Activated CD4-positive, alpha-beta T cell treated with anti-CD3 and anti-CD28 coated beads, Interleukin-2, amount 10 ng/mL, durations not matched to agents 24 days and 14 days (primary cell): ENCODE measurements at regions not wholly inside any gene's neighbourhood (a gene's known extent, or its start where the extent isn't known, plus 50 kb on each side); places are given as distances from the start of the nearest gene placed in this dataset.
"Not testable (repeated sequence)": the region's sequence is repeated elsewhere in the genome, so short reads cannot be mapped to it uniquely, and the experiment has no call there.

Experiments used
- DNase-seq: peaks from one replicate; pipeline ENCODE4 v3.0.0; 2022
- H3K27ac Mint-ChIP-seq: one replicate; pipeline ENCODE4 v1.8.0; 2022; ENCODE audit warnings: mild to moderate bottlenecking, mixed read lengths
- H3K27me3 Mint-ChIP-seq: one replicate; pipeline ENCODE4 v1.8.0; 2022; ENCODE audit warnings: mixed read lengths
- H3K36me3 Mint-ChIP-seq: one replicate; pipeline ENCODE4 v1.8.0; 2022; ENCODE audit warnings: low read depth, mild to moderate bottlenecking, mixed read lengths
- H3K4me1 Mint-ChIP-seq: one replicate; pipeline ENCODE4 v1.8.0; 2021; ENCODE audit warnings: mixed read lengths
- H3K4me3 Mint-ChIP-seq: one replicate; pipeline ENCODE4 v1.8.0; 2022; ENCODE audit warnings: mild to moderate bottlenecking, moderate library complexity, mixed read lengths
- H3K9me3 Mint-ChIP-seq: one replicate; pipeline ENCODE4 v1.8.0; 2021; ENCODE audit warnings: mixed read lengths
- intact Hi-C: fragments of 100-400 bp; cut with micrococcal nuclease; formaldehyde crosslinking; loops from one replicate; pipeline ENCODE4 v1.15.1; 2023

GRCh38 chr5:29485333-29485732 is 1708.2 kb upstream of the CDH6 start:
- H3K27ac Mint-ChIP-seq: no peak overlapping the region
- DNase-seq: no peak
- no peak overlapping the region for H3K4me3 Mint-ChIP-seq
- H3K36me3 Mint-ChIP-seq: no peaks in the 10 kb centered on the region
- no peaks in the 10 kb centered on the region for H3K4me1 Mint-ChIP-seq
- intact Hi-C loops: no loop called here
- H3K9me3 Mint-ChIP-seq: peaks cover 5% of the 10 kb centered on the region
- H3K27me3 Mint-ChIP-seq: no peaks in the 10 kb centered on the region

GRCh38 chr5:29469581-29469980 is 1723.9 kb upstream of the CDH6 start:
- no peak overlapping the region for H3K4me3 Mint-ChIP-seq
- H3K4me1 Mint-ChIP-seq: no peaks in the 10 kb centered on the region
- H3K27me3 Mint-ChIP-seq: no peaks in the 10 kb centered on the region
- intact Hi-C loops: no loop called here
- no peak overlapping the region for H3K27ac Mint-ChIP-seq
- H3K9me3 Mint-ChIP-seq: peaks cover 7% of the 10 kb centered on the region
- DNase-seq: no peak
- no peaks in the 10 kb centered on the region for H3K36me3 Mint-ChIP-seq

GRCh38 chr5:29462241-29462640 is 1731.2 kb upstream of the CDH6 start:
- Mint-ChIP-seq H3K4me3 (no peak overlapping the region), H3K4me1 (no peaks in the 10 kb centered on the region), H3K27ac (no peak overlapping the region), H3K9me3 (peaks cover 5% of the 10 kb centered on the region), H3K36me3 (no peaks in the 10 kb centered on the region), H3K27me3 (no peaks in the 10 kb centered on the region)
- intact Hi-C loops: no loop called here
- DNase-seq: no peak

GRCh38 chr5:29460971-29461559 is 1732.4 kb upstream of the CDH6 start:
- H3K4me3 Mint-ChIP-seq: no peak overlapping the region

GRCh38 chr5:29451004-29451403 is 1742.5 kb upstream of the CDH6 start:
- intact Hi-C loops, H3K27ac Mint-ChIP-seq, H3K4me3 Mint-ChIP-seq, H3K4me1 Mint-ChIP-seq, H3K27me3 Mint-ChIP-seq, DNase-seq, H3K36me3 Mint-ChIP-seq: not testable (repeated sequence)
- peaks cover 12% of the 10 kb centered on the region for H3K9me3 Mint-ChIP-seq

More at GRCh38 chr5:29460971-29461559, 1732.4 kb upstream of the CDH6 start:
- no peaks in the 10 kb centered on the region for H3K36me3 Mint-ChIP-seq
- no peak for DNase-seq
- H3K4me1 Mint-ChIP-seq: no peaks in the 10 kb centered on the region
- intact Hi-C loops: no loop called here
- H3K9me3 Mint-ChIP-seq: no peaks in the 10 kb centered on the region
- H3K27ac Mint-ChIP-seq: no peak overlapping the region
- no peaks in the 10 kb centered on the region for H3K27me3 Mint-ChIP-seq

- Mint-ChIP-seq H3K27me3 (no peaks in the 10 kb centered on the region), H3K4me1 (no peaks in the 10 kb centered on the region), H3K9me3 (no peaks in the 10 kb centered on the region), H3K4me3 (no peak overlapping the region), H3K27ac (no peak overlapping the region), H3K36me3 (no peaks in the 10 kb centered on the region)
- intact Hi-C loops: no loop called here
- no peak for DNase-seq
These were observed 1778.8 kb upstream of the CDH6 start for GRCh38 chr5:29414681-29415080.

GRCh38 chr5:29412979-29413378 is 1780.5 kb upstream of the CDH6 start:
- no peak overlapping the region for H3K27ac Mint-ChIP-seq
- intact Hi-C loops: no loop called here

GRCh38 chr5:29402270-29402669 is 1791.2 kb upstream of the CDH6 start:
- Mint-ChIP-seq H3K27ac (no peak overlapping the region), H3K4me1 (no peaks in the 10 kb centered on the region), H3K9me3 (peaks cover 19% of the 10 kb centered on the region), H3K4me3 (no peak overlapping the region), H3K36me3 (no peaks in the 10 kb centered on the region), H3K27me3 (no peaks in the 10 kb centered on the region)
- no peak for DNase-seq
- intact Hi-C loops: no loop called here

More at GRCh38 chr5:29412979-29413378, 1780.5 kb upstream of the CDH6 start:
- H3K27me3 Mint-ChIP-seq: no peaks in the 10 kb centered on the region
- no peaks in the 10 kb centered on the region for H3K36me3 Mint-ChIP-seq
- no peaks in the 10 kb centered on the region for H3K4me1 Mint-ChIP-seq
- no peak for DNase-seq
- H3K9me3 Mint-ChIP-seq: no peaks in the 10 kb centered on the region
- no peak overlapping the region for H3K4me3 Mint-ChIP-seq

GRCh38 chr5:29389993-29390392 is 1803.5 kb upstream of the CDH6 start:
- Mint-ChIP-seq H3K36me3 (no peaks in the 10 kb centered on the region), H3K4me1 (no peaks in the 10 kb centered on the region), H3K9me3 (peaks cover 19% of the 10 kb centered on the region), H3K27me3 (no peaks in the 10 kb centered on the region), H3K4me3 (no peak overlapping the region), H3K27ac (no peak overlapping the region)
- intact Hi-C loops: no loop called here
- no peak for DNase-seq

- peaks cover 21% of the 10 kb centered on the region for H3K9me3 Mint-ChIP-seq
- no peaks in the 10 kb centered on the region for H3K27me3 Mint-ChIP-seq
These were observed 1806.1 kb upstream of the CDH6 start for GRCh38 chr5:29387384-29387783.

GRCh38 chr5:29382780-29383179 is 1810.7 kb upstream of the CDH6 start:
- intact Hi-C loops: no loop called here
- no peak overlapping the region for H3K4me3 Mint-ChIP-seq
- H3K27ac Mint-ChIP-seq: no peak overlapping the region

More at GRCh38 chr5:29387384-29387783, 1806.1 kb upstream of the CDH6 start:
- no peak for DNase-seq
- no peaks in the 10 kb centered on the region for H3K4me1 Mint-ChIP-seq
- no peak overlapping the region for H3K27ac Mint-ChIP-seq
- intact Hi-C loops: no loop called here
- no peaks in the 10 kb centered on the region for H3K36me3 Mint-ChIP-seq
- H3K4me3 Mint-ChIP-seq: no peak overlapping the region

GRCh38 chr5:29380029-29380428 is 1813.5 kb upstream of the CDH6 start:
- Mint-ChIP-seq H3K36me3 (no peaks in the 10 kb centered on the region), H3K9me3 (peaks cover 3% of the 10 kb centered on the region), H3K27ac (no peak overlapping the region), H3K4me1 (no peaks in the 10 kb centered on the region), H3K27me3 (no peaks in the 10 kb centered on the region), H3K4me3 (no peak overlapping the region)
- intact Hi-C loops: no loop called here
- DNase-seq: no peak

More at GRCh38 chr5:29382780-29383179, 1810.7 kb upstream of the CDH6 start:
- Mint-ChIP-seq H3K27me3 (no peaks in the 10 kb centered on the region), H3K9me3 (peaks cover 6% of the 10 kb centered on the region), H3K4me1 (no peaks in the 10 kb centered on the region), H3K36me3 (no peaks in the 10 kb centered on the region)
- no peak for DNase-seq

- DNase-seq: no peak
- H3K36me3 Mint-ChIP-seq: no peaks in the 10 kb centered on the region
These were observed 1813.9 kb upstream of the CDH6 start for GRCh38 chr5:29379619-29380018.

GRCh38 chr5:29378104-29378503 is 1815.4 kb upstream of the CDH6 start:
- no peak for DNase-seq
- H3K4me1 Mint-ChIP-seq: no peaks in the 10 kb centered on the region
- H3K27ac Mint-ChIP-seq: no peak overlapping the region
- H3K27me3 Mint-ChIP-seq: no peaks in the 10 kb centered on the region
- intact Hi-C loops: no loop called here
- H3K4me3 Mint-ChIP-seq: no peak overlapping the region
- H3K36me3 Mint-ChIP-seq: no peaks in the 10 kb centered on the region
- H3K9me3 Mint-ChIP-seq: peaks cover 1% of the 10 kb centered on the region

More at GRCh38 chr5:29379619-29380018, 1813.9 kb upstream of the CDH6 start:
- H3K4me3 Mint-ChIP-seq: no peak overlapping the region
- H3K9me3 Mint-ChIP-seq: peaks cover 3% of the 10 kb centered on the region
- H3K4me1 Mint-ChIP-seq: no peaks in the 10 kb centered on the region
- intact Hi-C loops: no loop called here
- no peak overlapping the region for H3K27ac Mint-ChIP-seq
- no peaks in the 10 kb centered on the region for H3K27me3 Mint-ChIP-seq

GRCh38 chr5:29370248-29370647 is 1823.2 kb upstream of the CDH6 start:
- no peaks in the 10 kb centered on the region for H3K27me3 Mint-ChIP-seq
- no peak overlapping the region for H3K27ac Mint-ChIP-seq
- intact Hi-C loops: no loop called here
- no peak for DNase-seq
- H3K4me1 Mint-ChIP-seq: no peaks in the 10 kb centered on the region
- H3K36me3 Mint-ChIP-seq: no peaks in the 10 kb centered on the region
- H3K4me3 Mint-ChIP-seq: no peak overlapping the region
- peaks cover 6% of the 10 kb centered on the region for H3K9me3 Mint-ChIP-seq
